ENCODE measurements at regions not wholly inside any gene's neighbourhood (a gene's known extent, or its start where the extent isn't known, plus 50 kb on each side); places are given as distances from the start of the nearest gene placed in this dataset.

- ATAC-seq (ENCODE audit: poor library complexity) (no peak), DNase-seq (no peak)
- intact Hi-C loops (cut with DNase I): no loop called here
Observed at GRCh38 chr22:49370627-49371301, 456.9 kb downstream of the BRD1 start.

- intact Hi-C loops (cut with DNase I): no loop called here
- DNase-seq: no peak
- ATAC-seq (ENCODE audit: poor library complexity): no peak
Observed at GRCh38 chr22:49369726-49370626, 457.7 kb downstream of the BRD1 start.

GRCh38 chr22:49368976-49369725, 458.5 kb downstream of the BRD1 start:
- DNase-seq (no peak), ATAC-seq (ENCODE audit: poor library complexity) (no peak)
- intact Hi-C loops (cut with DNase I): no loop called here

GRCh38 chr22:49368221-49368975, 459.3 kb downstream of the BRD1 start:
- DNase-seq (no peak), ATAC-seq (ENCODE audit: poor library complexity) (no peak)
- intact Hi-C loops (cut with DNase I): no loop called here

- DNase-seq: no peak
- ATAC-seq (ENCODE audit: poor library complexity): no peak
- intact Hi-C loops (cut with DNase I): no loop called here
Observed at GRCh38 chr22:49367041-49367697, 460.5 kb downstream of the BRD1 start.

- no peak for DNase-seq
- ATAC-seq (ENCODE audit: poor library complexity): no peak
- intact Hi-C loops (cut with DNase I): no loop called here
Observed at GRCh38 chr22:49366437-49366836, 461.2 kb downstream of the BRD1 start.

GRCh38 chr22:49365910-49366309, 461.8 kb downstream of the BRD1 start:
- intact Hi-C loops (cut with DNase I): no loop called here
- DNase-seq (no peak), ATAC-seq (ENCODE audit: poor library complexity) (no peak)

GRCh38 chr22:49365191-49365837, 462.4 kb downstream of the BRD1 start:
- DNase-seq (no peak), ATAC-seq (ENCODE audit: poor library complexity) (no peak)
- intact Hi-C loops (cut with DNase I): no loop called here

GRCh38 chr22:49364398-49364797, 463.3 kb downstream of the BRD1 start:
- ATAC-seq (ENCODE audit: poor library complexity) (no peak), DNase-seq (no peak)
- intact Hi-C loops (cut with DNase I): no loop called here

- DNase-seq: no peak
Observed at GRCh38 chr22:49363526-49364230, 464.0 kb downstream of the BRD1 start.

GRCh38 chr22:49362211-49362839, 465.3 kb downstream of the BRD1 start:
- intact Hi-C loops (cut with DNase I): no loop called here
- no peak for ATAC-seq (ENCODE audit: poor library complexity)
- no peak for DNase-seq

More at GRCh38 chr22:49363526-49364230, 464.0 kb downstream of the BRD1 start:
- intact Hi-C loops (cut with DNase I): no loop called here
- no peak for ATAC-seq (ENCODE audit: poor library complexity)

GRCh38 chr22:49361164-49361563, 466.5 kb downstream of the BRD1 start:
- no peak for DNase-seq
- intact Hi-C loops (cut with DNase I): no loop called here
- ATAC-seq (ENCODE audit: poor library complexity): no peak

- intact Hi-C loops (cut with DNase I): no loop called here
- ATAC-seq (ENCODE audit: poor library complexity) (no peak), DNase-seq (no peak)
Observed at GRCh38 chr22:49360746-49361145, 466.9 kb downstream of the BRD1 start.

GRCh38 chr22:49359076-49359475, 468.6 kb downstream of the BRD1 start:
- intact Hi-C loops (cut with DNase I): no loop called here
- DNase-seq (no peak), ATAC-seq (ENCODE audit: poor library complexity) (no peak)

GRCh38 chr22:49357661-49358440, 469.8 kb downstream of the BRD1 start:
- DNase-seq: no peak
- intact Hi-C loops (cut with DNase I): no loop called here
- ATAC-seq (ENCODE audit: poor library complexity): no peak

- intact Hi-C loops (cut with DNase I): no loop called here
- no peak for ATAC-seq (ENCODE audit: poor library complexity)
- no peak for DNase-seq
Observed at GRCh38 chr22:49356428-49356827, 471.2 kb downstream of the BRD1 start.
